GM12878 (cell line): ENCODE measurements at regions not wholly inside any gene's neighbourhood (a gene's known extent, or its start where the extent isn't known, plus 50 kb on each side); places are given as distances from the start of the nearest gene placed in this dataset.

ENCODE experiments used
- ATAC-seq: fragments of 200-7000 bp; cut with Tn5 transposase; 3 replicates; pipeline ENCODE4 v1.9.1; 2020; ENCODE audit warnings: mild to moderate bottlenecking, moderate library complexity
- BruUV-seq: library from RNA; stranded (reverse); fragments of 400-500 nt; replicated peaks from 2 replicates; lab custom pipeline; 2021; lab: Mats Ljungman, UMichigan
- CTCF ChIA-PET: fragments of 300-600 bp; sonication (Branson Sonifier 250); formaldehyde crosslinking; extraction: SDS; loops from one replicate; lab custom pipeline; 2021; ENCODE audit warnings: inconsistent platforms; lab: Yijun Ruan, JAX
- POLR2A ChIA-PET: fragments of 350-600 bp; formaldehyde crosslinking; extraction: SDS; loops from one replicate; lab custom pipeline; 2021; ENCODE audit warnings: inconsistent platforms; lab: Charles Lee
- RAD21 ChIA-PET: fragments of 300-600 bp; sonication (Branson Sonifier 250); formaldehyde crosslinking; loops from one replicate; lab custom pipeline; 2023; ENCODE audit warnings: antibody characterized with exemption; ENCODE audit not compliant: unreplicated experiment; lab: Charles Lee
- SMC1A ChIA-PET: fragments of 300-600 bp; sonication (Branson Sonifier 250); formaldehyde crosslinking; loops from one replicate; lab custom pipeline; 2023; ENCODE audit not compliant: unreplicated experiment, uncharacterized antibody; lab: Charles Lee
- DNase-seq: peaks from one replicate; pipeline ENCODE4 v3.0.0-alpha.2; 2011; ENCODE audit warnings: low read depth, low spot score
- FAIRE-seq: peaks from 3 replicates; lab custom pipeline; 2011; peaks lifted over from hg19 to GRCh38; lab: Jason Lieb, UNC
- H2AFZ ChIP-seq: 2 replicates; pipeline ENCODE4 v1.6.0; 2011; ENCODE audit warnings: low read depth, low read length, control low read depth; ENCODE audit not compliant: control insufficient read depth
- H3K27ac ChIP-seq: 2 replicates; pipeline ENCODE4 v1.5.1; 2011; ENCODE audit warnings: control low read depth; ENCODE audit not compliant: control insufficient read depth, insufficient read depth
- H3K27me3 ChIP-seq, 2 experiments: replicated peaks in 1 of 2; 2 replicates each; pipeline versions ENCODE4 v1.6.0 to v1.6.1; 2011; ENCODE audit warnings: low read length in 1 of 2; ENCODE audit not compliant: control insufficient read depth in 2 of 2, insufficient read depth in 2 of 2
- H3K36me3 ChIP-seq, 2 experiments: 2 replicates each; pipeline ENCODE4 v1.5.1; 2011; ENCODE audit warnings: low read length in 1 of 2; ENCODE audit not compliant: control insufficient read depth in 2 of 2, insufficient read depth in 2 of 2
- H3K4me1 ChIP-seq: 2 replicates; pipeline ENCODE4 v1.6.1; 2011; ENCODE audit warnings: mild to moderate bottlenecking, low read length, moderate library complexity, mixed read lengths; ENCODE audit not compliant: control insufficient read depth, insufficient read depth
- H3K4me2 ChIP-seq: 2 replicates; pipeline ENCODE4 v1.6.0; 2011; ENCODE audit warnings: control low read depth; ENCODE audit not compliant: control insufficient read depth, insufficient read depth
- H3K4me3 ChIP-seq: fragments of 200-600 bp; sonication (generic); 2 replicates; pipeline ENCODE4 v1.5.1; 2016
- H3K79me2 ChIP-seq: 2 replicates; pipeline ENCODE4 v1.6.0; 2011; ENCODE audit warnings: low read length; ENCODE audit not compliant: control insufficient read depth, insufficient read depth
- H3K9ac ChIP-seq: 2 replicates; pipeline ENCODE4 v1.8.0; 2011; ENCODE audit warnings: low read length, control low read depth, mixed read lengths; ENCODE audit not compliant: control insufficient read depth, insufficient read depth
- H3K9me3 ChIP-seq: replicated peaks from 3 replicates; pipeline ENCODE4 v1.5.1; 2011; ENCODE audit warnings: mild to moderate bottlenecking, low read length; ENCODE audit not compliant: control insufficient read depth, insufficient read depth
- H4K20me1 ChIP-seq: 2 replicates; pipeline ENCODE4 v1.6.0; 2011; ENCODE audit not compliant: control insufficient read depth, insufficient read depth
- CHD1 ChIP-seq: IDR thresholded peaks from 2 replicates; pipeline ENCODE4 v1.6.1; 2012; ENCODE audit warnings: low read depth, low read length, improper control_type of control experiment
- DPF2 ChIP-seq: fragments of 450-650 bp; IDR thresholded peaks from 2 replicates; pipeline ENCODE4 v1.6.1; 2017; ENCODE audit warnings: mild to moderate bottlenecking
- EED ChIP-seq: sonication (generic); IDR thresholded peaks from 2 replicates; pipeline ENCODE4 v1.6.1; 2016; ENCODE audit warnings: antibody characterized with exemption, low read depth
- FOS ChIP-seq: IDR thresholded peaks from 3 replicates; pipeline ENCODE4 v1.6.1; 2011; ENCODE audit warnings: borderline replicate concordance; ENCODE audit not compliant: insufficient read length; ENCODE audit errors: extremely low read depth
- GATAD2B ChIP-seq: fragments of 450-650 bp; conservative IDR thresholded peaks from 2 replicates; pipeline ENCODE4 v1.6.1; 2017; ENCODE audit warnings: low read depth, mild to moderate bottlenecking, moderate library complexity
- KLF5 ChIP-seq: fragments of 450-650 bp; IDR thresholded peaks from 2 replicates; pipeline ENCODE4 v1.6.1; 2014; ENCODE audit warnings: mild to moderate bottlenecking; ENCODE audit not compliant: partially characterized antibody
- SMARCA5 ChIP-seq: fragments of 450-650 bp; IDR thresholded peaks from 2 replicates; pipeline ENCODE4 v1.6.1; 2017; ENCODE audit warnings: mild to moderate bottlenecking
- TBL1XR1 ChIP-seq: IDR thresholded peaks from 2 replicates; pipeline ENCODE4 v1.6.1; 2012; ENCODE audit warnings: low read depth, low read length, improper control_type of control experiment
- ZNF622 ChIP-seq: fragments of 450-650 bp; IDR thresholded peaks from 2 replicates; pipeline ENCODE4 v1.6.1; 2017; ENCODE audit warnings: mild to moderate bottlenecking, inconsistent platforms
- WGBS: methylation state at CpG from one replicate; pipeline ENCODE4 v1.1.6; 2016; ENCODE audit warnings: low lambda C conversion rate; ENCODE audit not compliant: insufficient replicate concordance, insufficient coverage; ENCODE audit errors: missing lambda C conversion rate; 5-methylcytosine and 5-hydroxymethylcytosine counted together
- in situ Hi-C: fragments of 300-500 bp; cut with MboI; formaldehyde crosslinking; loops from 9 replicates; pipeline ENCODE4 v1.14.3; 2018; ENCODE audit warnings: mixed read lengths
- intact Hi-C: fragments of 100-400 bp; cut with micrococcal nuclease; formaldehyde crosslinking; loops from one replicate; pipeline ENCODE4 v1.14.2; 2022; ENCODE audit not compliant: unreplicated experiment
- TF ChIP-seq, protein P1 (sequence below): fragments of 450-650 bp; IDR thresholded peaks from 2 replicates; pipeline ENCODE4 v1.6.1; 2017; ENCODE audit warnings: mild to moderate bottlenecking, moderate library complexity
- TF ChIP-seq, protein P2 (sequence below): IDR thresholded peaks from 2 replicates; pipeline ENCODE4 v1.6.1; 2012; ENCODE audit warnings: improper control_type of control experiment, low read depth, low read length; ENCODE audit not compliant: insufficient replicate concordance

DNA sequence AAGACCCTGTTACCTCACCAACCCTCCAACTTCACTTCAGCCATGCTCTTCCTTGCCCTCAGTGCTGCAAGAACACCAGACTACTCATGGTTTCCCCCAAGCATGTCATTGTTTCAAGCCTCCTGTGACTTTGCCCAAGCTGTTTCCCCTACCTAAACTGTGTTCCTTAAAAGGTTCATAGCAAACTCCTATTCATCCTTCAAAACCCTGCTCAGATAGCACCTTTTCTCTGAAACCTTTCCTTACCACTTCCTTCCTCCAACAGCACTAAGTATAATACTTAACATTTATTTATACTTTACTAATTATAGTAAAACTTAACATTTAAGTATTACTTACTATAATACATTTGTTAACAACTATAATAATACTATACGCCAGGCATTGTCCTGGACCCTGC, 136.2 kb downstream of the CCT6B start:
- no peak for TF ChIP-seq DPF2
- TF ChIP-seq CHD1 = no peak
- TF ChIP-seq, protein P1, sequence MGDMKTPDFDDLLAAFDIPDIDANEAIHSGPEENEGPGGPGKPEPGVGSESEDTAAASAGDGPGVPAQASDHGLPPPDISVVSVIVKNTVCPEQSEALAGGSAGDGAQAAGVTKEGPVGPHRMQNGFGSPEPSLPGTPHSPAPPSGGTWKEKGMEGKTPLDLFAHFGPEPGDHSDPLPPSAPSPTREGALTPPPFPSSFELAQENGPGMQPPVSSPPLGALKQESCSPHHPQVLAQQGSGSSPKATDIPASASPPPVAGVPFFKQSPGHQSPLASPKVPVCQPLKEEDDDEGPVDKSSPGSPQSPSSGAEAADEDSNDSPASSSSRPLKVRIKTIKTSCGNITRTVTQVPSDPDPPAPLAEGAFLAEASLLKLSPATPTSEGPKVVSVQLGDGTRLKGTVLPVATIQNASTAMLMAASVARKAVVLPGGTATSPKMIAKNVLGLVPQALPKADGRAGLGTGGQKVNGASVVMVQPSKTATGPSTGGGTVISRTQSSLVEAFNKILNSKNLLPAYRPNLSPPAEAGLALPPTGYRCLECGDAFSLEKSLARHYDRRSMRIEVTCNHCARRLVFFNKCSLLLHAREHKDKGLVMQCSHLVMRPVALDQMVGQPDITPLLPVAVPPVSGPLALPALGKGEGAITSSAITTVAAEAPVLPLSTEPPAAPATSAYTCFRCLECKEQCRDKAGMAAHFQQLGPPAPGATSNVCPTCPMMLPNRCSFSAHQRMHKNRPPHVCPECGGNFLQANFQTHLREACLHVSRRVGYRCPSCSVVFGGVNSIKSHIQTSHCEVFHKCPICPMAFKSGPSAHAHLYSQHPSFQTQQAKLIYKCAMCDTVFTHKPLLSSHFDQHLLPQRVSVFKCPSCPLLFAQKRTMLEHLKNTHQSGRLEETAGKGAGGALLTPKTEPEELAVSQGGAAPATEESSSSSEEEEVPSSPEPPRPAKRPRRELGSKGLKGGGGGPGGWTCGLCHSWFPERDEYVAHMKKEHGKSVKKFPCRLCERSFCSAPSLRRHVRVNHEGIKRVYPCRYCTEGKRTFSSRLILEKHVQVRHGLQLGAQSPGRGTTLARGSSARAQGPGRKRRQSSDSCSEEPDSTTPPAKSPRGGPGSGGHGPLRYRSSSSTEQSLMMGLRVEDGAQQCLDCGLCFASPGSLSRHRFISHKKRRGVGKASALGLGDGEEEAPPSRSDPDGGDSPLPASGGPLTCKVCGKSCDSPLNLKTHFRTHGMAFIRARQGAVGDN = no peak
- no peak for TF ChIP-seq FOS
- TF ChIP-seq EED = no peak
- no peak for TF ChIP-seq KLF5
- no peak for TF ChIP-seq GATAD2B
- no peak for TF ChIP-seq ZNF622
- no peak for TF ChIP-seq TBL1XR1
- TF ChIP-seq SMARCA5 = no peak
- TF ChIP-seq, protein P2, sequence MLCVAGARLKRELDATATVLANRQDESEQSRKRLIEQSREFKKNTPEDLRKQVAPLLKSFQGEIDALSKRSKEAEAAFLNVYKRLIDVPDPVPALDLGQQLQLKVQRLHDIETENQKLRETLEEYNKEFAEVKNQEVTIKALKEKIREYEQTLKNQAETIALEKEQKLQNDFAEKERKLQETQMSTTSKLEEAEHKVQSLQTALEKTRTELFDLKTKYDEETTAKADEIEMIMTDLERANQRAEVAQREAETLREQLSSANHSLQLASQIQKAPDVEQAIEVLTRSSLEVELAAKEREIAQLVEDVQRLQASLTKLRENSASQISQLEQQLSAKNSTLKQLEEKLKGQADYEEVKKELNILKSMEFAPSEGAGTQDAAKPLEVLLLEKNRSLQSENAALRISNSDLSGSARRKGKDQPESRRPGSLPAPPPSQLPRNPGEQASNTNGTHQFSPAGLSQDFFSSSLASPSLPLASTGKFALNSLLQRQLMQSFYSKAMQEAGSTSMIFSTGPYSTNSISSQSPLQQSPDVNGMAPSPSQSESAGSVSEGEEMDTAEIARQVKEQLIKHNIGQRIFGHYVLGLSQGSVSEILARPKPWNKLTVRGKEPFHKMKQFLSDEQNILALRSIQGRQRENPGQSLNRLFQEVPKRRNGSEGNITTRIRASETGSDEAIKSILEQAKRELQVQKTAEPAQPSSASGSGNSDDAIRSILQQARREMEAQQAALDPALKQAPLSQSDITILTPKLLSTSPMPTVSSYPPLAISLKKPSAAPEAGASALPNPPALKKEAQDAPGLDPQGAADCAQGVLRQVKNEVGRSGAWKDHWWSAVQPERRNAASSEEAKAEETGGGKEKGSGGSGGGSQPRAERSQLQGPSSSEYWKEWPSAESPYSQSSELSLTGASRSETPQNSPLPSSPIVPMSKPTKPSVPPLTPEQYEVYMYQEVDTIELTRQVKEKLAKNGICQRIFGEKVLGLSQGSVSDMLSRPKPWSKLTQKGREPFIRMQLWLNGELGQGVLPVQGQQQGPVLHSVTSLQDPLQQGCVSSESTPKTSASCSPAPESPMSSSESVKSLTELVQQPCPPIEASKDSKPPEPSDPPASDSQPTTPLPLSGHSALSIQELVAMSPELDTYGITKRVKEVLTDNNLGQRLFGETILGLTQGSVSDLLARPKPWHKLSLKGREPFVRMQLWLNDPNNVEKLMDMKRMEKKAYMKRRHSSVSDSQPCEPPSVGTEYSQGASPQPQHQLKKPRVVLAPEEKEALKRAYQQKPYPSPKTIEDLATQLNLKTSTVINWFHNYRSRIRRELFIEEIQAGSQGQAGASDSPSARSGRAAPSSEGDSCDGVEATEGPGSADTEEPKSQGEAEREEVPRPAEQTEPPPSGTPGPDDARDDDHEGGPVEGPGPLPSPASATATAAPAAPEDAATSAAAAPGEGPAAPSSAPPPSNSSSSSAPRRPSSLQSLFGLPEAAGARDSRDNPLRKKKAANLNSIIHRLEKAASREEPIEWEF = no peak
- TF ChIP-seq, all 136 proteins: peak for 0

More for the DNA sequence above, 136.2 kb downstream of the CCT6B start:
- SMC1A ChIA-PET = no interaction called here
- Histone ChIP-seq H3K4me1 (no peaks in the 10 kb centered on the region), H3K4me3 (no peak overlapping the region), H3K9me3 (no peaks in the 10 kb centered on the region), H3K79me2 (no peaks in the 10 kb centered on the region), H3K9ac (no peak overlapping the region), H2AFZ (no peak overlapping the region), H3K27me3 (peaks cover 0 to 3% of the 10 kb centered on the region in 2 experiments; a peak in 1 of 4 replicates), H3K36me3 (no peaks in the 10 kb centered on the region), H3K4me2 (no peak overlapping the region), H3K27ac (no peak overlapping the region), H4K20me1 (no peaks in the 10 kb centered on the region)
- ATAC-seq = no peak
- no peak for FAIRE-seq
- intact Hi-C loops = no loop called here
- DNase-seq = no peak
- POLR2A ChIA-PET = no interaction called here
- CTCF ChIA-PET = no interaction called here
- no TSS peak for BruUV-seq
- in situ Hi-C loops = no loop called here
- RAD21 ChIA-PET = no interaction called here
- 0% methylated on average over 1 of the region's 1 CpG for WGBS
